Kidney epithelial cell (primary cell): ENCODE measurements at regions not wholly inside any gene's neighbourhood (a gene's known extent, or its start where the extent isn't known, plus 50 kb on each side); places are given as distances from the start of the nearest gene placed in this dataset.

Source experiments
- DNase-seq: peaks from one replicate; pipeline ENCODE4 v3.0.0-alpha.2; 2010; ENCODE audit warnings: low read depth
- H3K27me3 ChIP-seq: 2 replicates; pipeline ENCODE4 v1.6.0; 2011; ENCODE audit warnings: low read length; ENCODE audit not compliant: control insufficient read depth, insufficient read depth
- H3K36me3 ChIP-seq: 2 replicates; pipeline ENCODE4 v1.5.1; 2011; ENCODE audit warnings: low read length; ENCODE audit not compliant: control insufficient read depth, insufficient read depth
- H3K4me3 ChIP-seq: 2 replicates; pipeline ENCODE4 v1.5.1; 2011; ENCODE audit warnings: low read depth, mild to moderate bottlenecking, control low read depth, low read length
- TF ChIP-seq, protein P1 (sequence below): IDR thresholded peaks from 2 replicates; pipeline ENCODE4 v1.5.1; 2011; ENCODE audit warnings: mild to moderate bottlenecking, moderate library complexity, low read length, control low read depth, inconsistent platforms; ENCODE audit not compliant: insufficient read depth, poor library complexity, severe bottlenecking

DNA sequence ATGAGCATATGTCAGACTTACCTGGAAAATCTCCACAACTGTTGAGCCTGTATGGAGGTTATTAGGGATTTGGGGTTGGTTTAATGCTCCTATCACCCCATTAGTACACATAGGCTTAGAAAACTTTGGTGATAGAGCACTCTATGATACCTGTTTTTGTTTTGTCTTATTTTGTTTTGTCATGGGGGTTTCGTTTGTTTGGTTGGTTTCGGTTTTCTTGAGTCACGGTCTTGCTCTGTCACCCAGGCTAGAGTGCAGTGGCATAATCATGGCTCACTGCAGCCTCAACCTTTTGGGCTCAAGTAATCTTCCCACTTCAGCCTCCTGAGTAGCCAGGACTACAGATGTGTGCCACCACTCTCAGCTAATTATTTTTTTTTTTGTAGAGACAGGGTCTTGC is 70.0 kb downstream of the MZT1 start:
- Histone ChIP-seq H3K36me3 (no peaks in the 10 kb centered on the region), H3K4me3 (no peak overlapping the region), H3K27me3 (no peaks in the 10 kb centered on the region)
- TF ChIP-seq, protein P1, sequence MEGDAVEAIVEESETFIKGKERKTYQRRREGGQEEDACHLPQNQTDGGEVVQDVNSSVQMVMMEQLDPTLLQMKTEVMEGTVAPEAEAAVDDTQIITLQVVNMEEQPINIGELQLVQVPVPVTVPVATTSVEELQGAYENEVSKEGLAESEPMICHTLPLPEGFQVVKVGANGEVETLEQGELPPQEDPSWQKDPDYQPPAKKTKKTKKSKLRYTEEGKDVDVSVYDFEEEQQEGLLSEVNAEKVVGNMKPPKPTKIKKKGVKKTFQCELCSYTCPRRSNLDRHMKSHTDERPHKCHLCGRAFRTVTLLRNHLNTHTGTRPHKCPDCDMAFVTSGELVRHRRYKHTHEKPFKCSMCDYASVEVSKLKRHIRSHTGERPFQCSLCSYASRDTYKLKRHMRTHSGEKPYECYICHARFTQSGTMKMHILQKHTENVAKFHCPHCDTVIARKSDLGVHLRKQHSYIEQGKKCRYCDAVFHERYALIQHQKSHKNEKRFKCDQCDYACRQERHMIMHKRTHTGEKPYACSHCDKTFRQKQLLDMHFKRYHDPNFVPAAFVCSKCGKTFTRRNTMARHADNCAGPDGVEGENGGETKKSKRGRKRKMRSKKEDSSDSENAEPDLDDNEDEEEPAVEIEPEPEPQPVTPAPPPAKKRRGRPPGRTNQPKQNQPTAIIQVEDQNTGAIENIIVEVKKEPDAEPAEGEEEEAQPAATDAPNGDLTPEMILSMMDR, result no peak
- no peak for DNase-seq

DNA sequence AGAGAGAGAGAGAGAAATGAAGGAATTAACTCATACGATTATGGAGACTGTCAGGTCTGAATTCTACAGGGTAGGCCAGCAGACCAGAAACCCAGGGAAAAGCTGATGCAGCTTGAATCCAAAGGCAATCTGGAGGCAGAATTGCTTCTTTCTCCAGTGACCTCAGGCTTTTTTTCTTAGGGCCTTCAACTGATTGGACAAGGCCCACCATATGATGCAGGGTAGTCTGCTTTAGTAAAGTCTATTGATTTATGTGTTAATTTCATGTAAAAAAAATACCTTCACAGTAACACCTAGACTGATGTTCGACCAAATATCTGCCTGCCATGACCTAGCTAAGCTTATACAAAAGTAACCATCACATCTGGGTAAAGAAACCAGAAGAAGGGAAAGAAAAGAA is 71.1 kb downstream of the MZT1 start:
- no peak for DNase-seq
- TF ChIP-seq, protein P1, result no peak
- Histone ChIP-seq H3K27me3 (no peaks in the 10 kb centered on the region), H3K4me3 (no peak overlapping the region), H3K36me3 (no peaks in the 10 kb centered on the region)

DNA sequence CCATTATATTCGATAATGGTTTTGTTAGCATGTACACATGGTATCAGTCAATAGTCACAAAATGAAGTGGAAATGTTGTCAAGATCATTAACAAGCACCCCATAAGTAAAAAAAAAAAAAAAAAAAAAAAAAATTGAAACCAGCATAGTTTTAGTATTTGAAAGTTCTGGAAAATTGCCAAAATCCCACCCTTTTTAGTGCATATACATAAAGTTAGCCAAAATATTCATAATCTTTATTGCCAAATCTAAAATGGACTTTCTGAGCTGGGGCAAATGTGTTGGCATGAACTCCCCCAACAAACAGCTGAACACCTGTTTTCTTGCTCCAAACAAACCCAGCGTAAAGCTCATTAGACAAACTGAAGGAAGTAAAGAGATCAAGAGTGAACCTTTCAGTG is 73.9 kb downstream of the MZT1 start:
- DNase-seq, result no peak
- no peaks in the 10 kb centered on the region for H3K27me3 ChIP-seq
- no peak overlapping the region for H3K4me3 ChIP-seq
- no peaks in the 10 kb centered on the region for H3K36me3 ChIP-seq
- TF ChIP-seq, protein P1, result no peak

DNA sequence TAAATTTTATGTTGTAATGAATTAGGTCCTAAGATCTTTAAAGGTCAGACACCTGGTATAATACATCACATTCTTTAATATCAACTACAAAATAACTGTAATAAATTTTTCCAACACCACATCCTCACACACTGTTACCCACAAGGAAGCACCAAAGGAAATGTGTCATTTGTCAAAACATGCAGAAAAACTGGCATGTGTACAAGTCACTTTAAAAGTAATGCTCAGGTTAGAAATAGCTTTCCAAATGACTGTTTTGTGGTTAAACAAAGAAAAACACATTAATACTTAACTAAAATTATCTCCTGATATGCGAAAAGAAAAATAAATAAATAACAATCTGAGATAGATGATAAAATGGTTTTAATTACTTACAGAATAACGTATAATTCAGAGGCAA is 74.7 kb downstream of the MZT1 start:
- H3K27me3 ChIP-seq, result no peaks in the 10 kb centered on the region
- H3K4me3 ChIP-seq, result no peak overlapping the region
- DNase-seq, result no peak
- no peaks in the 10 kb centered on the region for H3K36me3 ChIP-seq
- TF ChIP-seq, protein P1, result no peak

DNA sequence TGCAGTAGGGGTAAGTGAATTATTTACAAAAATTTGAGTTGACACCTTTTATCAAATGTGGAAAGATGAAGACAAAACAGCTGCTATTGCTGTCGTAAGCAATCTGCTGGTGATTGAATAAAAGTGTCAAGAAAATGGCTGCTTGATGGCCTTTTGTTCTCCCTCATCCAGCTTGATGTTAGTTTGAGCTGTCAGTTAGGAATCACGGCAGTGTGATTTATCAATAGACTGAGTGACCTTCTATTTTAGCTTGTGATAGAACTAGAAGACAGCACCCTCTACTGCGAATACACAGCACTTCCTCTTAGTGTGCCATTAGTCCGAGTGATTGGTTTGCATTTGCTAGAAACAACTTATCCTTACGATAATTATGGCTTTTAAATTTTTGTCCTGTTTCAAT is 76.3 kb downstream of the MZT1 start:
- TF ChIP-seq, protein P1, result peak; percentile 31
- DNase-seq, result no peak
- Histone ChIP-seq H3K4me3 (no peak overlapping the region), H3K27me3 (no peaks in the 10 kb centered on the region), H3K36me3 (no peaks in the 10 kb centered on the region)

DNA sequence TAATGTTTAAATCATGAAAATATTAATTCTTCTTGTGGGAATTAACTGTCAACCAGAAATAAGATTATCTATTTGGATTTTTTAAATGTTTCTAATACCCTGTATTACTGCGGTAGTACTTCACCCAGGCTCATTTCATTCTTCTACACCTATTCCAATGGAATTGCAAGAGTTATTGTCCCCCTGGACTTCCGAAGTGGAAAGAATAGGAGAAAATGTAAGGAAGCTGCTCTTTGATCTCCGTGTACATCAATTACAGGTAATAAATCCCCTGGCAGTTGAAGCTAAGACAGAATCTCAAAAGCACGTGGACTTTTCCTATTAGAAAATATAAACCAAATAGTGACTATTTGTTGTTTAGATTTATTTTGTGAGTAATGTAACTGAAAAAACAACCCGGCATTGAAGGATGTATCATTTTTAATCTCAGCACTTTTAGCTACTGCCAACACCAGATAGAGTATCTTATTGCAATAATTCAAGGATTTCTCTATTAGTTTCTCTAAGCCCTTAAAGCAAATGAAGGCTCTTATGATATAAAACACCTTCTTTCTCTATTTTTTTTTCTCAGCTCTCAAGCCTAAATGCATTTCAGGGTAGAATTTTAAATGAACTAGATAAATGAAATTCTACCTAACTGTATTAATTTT is 77.3 kb downstream of the MZT1 start:
- no peaks in the 10 kb centered on the region for H3K36me3 ChIP-seq
- H3K4me3 ChIP-seq, result no peak overlapping the region
- no peaks in the 10 kb centered on the region for H3K27me3 ChIP-seq
- DNase-seq, result no peak
- TF ChIP-seq, protein P1, result no peak
